Stimulated activated CD8-positive, alpha-beta memory T cell treated with anti-CD3 and anti-CD28 coated beads, Interleukin-15, amount 100 ng/mL, for 1 hour (primary cell): ENCODE measurements at regions not wholly inside any gene's neighbourhood (a gene's known extent, or its start where the extent isn't known, plus 50 kb on each side); places are given as distances from the start of the nearest gene placed in this dataset.

Experiments used
- DNase-seq: peaks from one replicate; pipeline ENCODE4 v3.0.0-alpha.2; 2020; ENCODE audit warnings: low read depth

DNA sequence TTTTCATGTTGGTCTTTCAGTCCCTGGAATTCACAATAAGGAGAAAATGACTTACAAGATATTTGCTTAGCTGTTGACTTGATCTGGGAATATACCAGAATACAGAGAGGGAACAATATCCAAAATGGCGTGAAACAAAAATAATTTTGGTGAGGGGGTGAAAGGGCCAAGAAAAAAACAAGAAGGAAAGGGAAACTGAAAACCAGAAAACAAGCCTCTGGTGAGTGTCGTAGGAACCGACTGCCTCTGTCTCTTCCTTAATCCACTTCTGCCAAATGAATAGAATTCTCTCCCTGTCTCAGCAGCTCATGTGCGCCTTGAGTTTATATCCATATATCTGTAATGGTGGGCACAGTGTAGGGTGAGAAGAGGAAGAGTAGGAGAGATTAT lies 367.6 kb downstream of the ETS1 start:
- DNase-seq: no peak

DNA sequence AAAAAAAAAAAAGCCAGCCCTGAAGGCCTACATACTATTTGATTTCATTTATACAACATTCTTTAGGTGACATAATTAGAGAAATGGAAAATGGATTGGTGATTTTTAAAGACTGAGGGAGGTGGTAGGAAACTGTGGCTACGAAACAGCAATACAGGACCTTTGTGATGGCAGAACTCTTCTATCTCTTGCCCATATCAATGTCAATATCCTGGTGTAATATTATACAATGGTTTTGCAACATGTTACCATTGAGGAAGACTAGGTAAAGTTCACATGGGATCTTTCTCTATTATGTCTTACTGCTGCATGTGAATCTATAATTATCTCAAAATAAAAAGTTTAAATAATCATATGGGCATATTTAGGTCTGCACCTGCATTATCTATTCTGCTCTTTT lies 371.2 kb downstream of the ETS1 start:
- DNase-seq: no peak

DNA sequence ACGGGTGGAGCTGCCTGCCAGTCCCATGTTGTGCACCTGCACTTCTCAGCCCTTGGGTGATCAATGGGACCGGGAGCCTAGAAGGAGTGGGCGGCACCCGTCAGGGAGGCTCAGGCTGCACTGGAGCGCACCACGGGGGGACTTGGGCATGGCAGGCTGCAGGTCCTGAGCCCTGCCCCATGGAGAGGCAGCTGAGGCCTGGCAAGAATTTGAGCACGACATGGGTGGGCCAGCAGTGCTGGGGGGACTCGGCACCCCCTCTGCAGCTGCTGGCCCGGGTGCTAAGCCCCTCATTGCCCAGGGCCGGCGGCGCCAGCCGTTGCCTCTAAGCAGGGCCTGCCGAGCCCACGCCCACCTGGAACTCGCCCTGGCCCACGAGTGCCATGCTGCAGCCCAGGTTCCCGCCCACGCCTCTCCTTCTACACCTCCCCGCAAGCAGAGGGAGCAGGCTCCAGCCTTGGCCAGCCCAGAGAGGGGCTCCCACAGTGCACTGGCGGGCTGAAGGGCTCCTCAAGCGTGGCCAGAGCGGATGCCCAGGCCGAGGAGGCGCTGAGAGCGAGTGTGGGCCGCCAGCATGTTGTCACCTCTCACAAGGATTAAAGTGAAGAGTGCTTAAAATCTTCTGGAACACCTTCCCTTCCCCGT lies 372.0 kb downstream of the ETS1 start:
- no peak for DNase-seq

DNA sequence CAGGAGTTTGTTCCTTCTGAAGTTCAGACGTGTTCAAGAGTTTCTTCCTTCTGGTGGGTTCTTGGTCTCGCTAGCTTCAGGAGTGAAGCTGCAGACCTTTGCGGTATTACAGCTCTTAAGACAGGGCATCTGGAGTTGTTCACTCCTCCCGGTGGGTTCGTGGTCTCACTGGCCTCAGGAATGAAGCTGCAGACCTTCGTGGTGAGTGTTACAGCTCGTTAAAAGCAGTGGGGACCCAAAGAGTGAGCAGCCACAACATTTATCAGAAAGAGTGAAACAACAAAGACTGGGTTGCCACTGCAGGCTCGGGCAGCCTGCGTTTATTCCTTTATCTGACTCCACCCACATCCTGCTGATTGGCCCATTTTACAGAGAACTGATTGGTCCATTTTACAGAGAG lies 373.1 kb downstream of the ETS1 start:
- no peak for DNase-seq

DNA sequence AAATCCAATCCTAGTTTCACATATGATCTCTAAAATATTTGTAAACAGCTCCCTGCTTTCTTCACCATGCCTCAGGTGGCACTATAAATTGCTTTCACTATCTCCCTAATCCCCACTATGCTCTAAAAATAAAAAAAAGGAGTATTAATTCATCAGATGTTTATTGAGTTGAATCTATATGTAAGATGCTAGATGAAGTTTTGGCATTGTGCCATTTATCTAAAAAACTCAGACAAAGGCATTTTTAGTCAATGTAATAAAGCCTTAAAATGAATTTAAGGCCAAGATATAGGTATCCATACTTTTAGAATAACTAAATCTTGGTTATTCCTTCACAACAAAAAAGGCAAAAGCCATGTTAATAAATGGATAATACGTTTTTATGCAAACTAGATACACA lies 373.9 kb downstream of the ETS1 start:
- no peak for DNase-seq

DNA sequence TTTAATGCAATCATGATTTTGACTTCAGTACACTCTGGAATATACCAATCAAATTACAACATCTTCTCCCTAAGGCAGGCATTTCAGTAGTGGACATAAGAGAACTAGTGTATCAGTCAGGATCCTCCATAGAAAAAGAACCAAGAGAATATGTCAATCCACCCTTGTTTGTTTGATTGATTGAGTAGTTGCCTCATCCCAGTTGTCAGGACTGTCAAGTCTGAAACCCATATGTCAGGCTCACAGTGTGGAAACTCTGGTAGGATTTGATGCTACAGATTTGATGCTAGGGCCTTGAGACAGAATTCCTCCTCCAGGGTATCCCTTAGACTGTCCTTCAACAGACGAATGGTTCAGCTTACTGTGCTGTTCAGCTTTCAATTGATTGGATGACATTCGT lies 375.0 kb downstream of the ETS1 start:
- no peak for DNase-seq

DNA sequence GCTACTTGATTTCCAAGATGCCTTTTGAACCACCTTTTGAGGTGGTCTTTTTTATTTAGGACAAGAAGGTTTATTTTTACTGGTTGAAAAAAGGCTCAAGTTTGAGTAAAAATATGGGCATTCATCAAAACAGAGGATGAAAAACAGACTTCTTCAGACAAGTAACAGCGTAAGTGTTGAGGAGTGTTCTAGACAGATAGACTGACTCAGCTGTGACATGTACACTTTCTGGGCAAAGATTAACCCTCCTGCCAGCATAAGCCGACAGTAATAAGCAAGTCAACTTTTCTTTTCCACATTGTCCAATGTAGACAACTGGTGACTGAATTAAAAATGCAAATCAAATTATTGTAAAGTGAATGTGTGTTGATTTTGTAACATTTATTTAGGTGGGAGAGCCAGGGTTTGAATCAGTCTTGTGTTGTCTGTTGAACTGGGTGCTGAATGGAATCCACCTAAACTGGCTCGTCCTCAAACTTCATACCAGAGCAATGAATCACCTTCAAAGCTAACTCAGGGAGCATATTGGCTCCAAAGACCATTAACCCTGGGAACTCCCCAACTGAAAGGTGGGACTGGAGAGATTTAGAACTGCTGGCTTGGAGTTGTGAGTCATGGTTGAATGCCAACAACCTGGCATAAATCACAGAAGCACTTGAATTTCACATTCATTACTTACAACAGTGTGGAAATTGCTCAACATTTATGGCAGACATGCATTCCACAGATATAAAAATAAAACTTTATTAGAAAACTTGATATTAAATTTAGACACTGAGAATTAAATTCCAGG lies 377.0 kb downstream of the ETS1 start:
- no peak for DNase-seq

DNA sequence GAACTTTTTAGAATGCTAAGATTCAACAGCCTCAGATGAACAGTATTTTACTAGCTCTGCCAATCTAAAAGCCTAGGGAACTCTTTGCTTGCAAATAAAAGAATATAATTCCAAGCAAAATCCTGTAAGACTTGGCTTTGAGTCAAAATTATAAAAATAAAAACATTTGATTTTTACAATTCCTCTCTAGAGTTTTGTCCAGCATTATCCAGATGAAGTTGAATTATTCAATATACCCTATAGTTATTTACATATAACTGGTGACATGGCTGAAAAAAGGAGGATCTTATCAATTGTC lies 378.3 kb downstream of the ETS1 start:
- DNase-seq: no peak

DNA sequence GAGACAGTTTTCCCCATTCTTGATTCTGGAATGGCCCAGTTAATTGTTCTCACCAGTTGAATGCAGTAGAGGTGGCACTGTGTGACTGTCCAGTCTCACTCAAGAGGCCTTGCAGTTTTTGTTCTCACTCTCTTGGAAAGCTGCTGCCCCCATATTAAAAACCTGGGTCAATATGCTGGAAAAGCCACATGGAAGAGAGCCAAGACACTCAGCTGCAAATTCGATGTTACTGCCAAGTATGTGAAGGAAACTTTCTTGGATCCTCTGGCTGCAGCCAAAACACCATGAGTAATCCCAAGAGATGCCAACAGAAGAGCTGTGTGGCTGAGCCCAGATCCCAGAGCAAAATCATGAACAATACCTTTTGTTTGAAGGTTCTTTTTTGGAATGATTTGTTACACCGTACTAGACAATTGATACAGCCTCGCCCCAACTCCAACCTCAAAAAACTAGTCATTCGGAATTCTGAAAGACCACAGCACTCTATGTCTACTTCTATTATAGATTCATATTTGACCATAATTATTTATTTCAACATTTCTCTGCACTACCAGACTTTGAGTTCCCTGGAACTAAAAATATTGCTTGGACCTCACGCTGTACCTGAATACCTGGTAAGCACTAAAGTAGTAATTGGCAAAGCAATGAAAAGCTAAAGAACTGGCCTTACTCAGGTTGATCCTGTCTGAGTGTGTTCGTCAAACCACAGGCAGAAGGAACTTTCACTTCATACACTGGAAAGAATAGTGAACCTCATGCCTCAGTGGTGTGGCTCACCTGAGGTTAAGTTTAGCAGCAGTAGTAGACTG lies 378.8 kb downstream of the ETS1 start:
- no peak for DNase-seq

DNA sequence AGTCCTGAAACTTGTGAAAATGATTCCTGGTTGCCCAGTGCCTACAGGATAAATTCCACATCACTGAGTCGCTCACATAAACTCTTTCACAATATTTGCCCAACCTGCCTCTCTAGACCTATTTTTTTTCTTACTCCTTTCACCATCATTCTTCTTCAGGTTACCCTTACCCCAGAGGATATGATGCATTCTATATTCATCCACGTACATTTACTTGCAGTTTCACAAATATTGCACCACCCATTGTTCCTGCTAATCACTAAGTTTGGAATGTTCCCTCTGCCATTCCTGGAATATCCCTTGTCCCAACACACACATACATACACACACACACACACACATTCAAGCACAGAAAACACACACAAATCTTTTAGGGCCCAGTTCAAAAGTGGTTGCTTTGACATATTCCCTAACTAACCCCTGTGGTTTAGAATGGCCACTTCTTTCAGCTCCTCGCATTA lies 379.5 kb downstream of the ETS1 start:
- no peak for DNase-seq

DNA sequence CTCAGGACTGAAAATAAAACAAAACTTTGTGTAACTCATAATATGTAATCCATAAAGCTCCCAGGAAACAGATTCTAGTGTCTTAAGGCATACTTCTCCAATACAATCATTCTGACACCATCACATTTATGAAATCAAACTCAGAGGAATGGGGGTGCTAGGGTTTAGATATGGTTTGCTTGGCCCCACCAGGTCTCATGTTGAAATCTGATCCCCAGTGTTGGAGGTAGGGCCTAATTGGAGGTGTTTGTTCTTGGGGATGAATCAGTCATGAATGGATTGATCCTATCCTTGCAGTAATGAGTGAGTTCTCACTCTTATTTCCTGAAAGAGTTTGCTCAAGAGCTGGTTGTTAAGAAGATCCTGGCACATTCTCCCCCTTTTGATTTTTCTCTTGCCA lies 380.9 kb downstream of the ETS1 start:
- DNase-seq: no peak

DNA sequence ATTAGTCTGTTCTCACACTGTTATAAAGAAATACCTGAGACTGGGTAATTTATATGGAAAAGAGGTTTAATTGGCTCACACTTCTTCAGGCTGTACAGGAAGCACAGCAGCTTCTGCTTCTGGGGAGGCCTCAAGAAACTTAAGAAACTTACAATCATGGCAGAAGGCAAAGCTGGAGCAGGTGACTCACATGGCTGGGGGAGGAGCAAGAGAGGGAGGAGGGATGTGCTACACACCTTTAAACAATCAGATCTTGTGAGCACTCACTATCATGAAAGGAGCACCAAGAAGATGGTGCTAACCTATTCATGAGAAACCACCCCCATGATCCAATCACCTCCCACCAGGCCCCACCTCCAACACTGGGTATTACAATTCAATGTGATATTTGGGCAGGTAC lies 381.6 kb downstream of the ETS1 start:
- no peak for DNase-seq

DNA sequence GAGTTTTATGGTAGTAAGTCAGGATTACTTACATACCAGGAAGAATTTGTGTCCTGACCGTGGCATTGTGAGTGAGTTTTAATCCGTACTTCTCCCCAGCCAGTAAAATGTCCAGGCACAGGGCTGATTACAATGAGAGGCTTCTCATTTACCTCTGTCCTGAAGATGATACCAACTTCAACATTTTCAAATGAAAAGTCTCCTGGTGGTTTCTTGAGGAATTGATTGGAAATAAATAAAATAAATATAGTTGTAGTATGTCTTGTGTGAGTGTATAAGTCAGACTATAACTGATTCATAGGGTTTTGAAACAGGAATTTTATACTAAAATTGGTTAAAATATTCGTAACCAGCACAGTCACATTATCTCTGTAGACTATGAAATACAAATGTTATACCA lies 382.5 kb downstream of the ETS1 start:
- DNase-seq: no peak

DNA sequence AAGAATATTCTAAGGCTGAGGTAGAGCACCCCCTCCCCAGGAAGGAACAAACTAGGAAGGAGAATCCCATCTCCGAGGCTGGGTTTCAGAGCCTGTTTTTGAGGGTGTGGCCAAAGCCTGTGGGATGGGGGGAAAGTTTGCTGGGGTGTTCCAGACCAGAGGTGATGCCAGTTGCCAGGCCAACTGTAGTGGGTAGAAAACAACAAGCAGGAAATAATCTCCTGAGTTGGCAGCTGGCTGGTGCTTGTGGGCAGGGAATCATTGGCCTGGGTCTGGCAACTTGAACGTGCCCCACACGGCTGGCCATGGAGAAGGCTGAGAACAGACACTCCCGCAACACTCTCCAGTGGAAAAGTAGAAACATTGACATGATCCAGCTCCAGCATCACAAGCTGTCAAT lies 385.6 kb downstream of the ETS1 start:
- DNase-seq: no peak

DNA sequence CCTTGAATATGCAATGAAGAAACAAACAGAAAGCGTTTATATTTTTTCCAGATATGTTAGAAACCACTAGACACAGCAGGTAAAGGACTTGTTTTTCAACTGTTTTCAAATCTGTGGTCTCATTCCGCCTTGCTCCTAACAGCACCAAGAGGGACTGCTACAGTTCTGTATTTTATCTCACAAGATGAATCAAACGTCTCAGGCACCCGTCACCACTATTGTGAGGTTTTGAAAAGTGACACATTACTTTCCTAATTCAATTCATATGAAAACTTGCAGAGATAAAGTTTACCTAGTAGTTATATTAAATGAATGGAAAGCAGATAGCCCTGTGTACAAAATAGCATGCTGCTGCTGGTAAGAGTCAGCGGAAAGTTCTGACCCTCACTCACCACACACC lies 386.3 kb downstream of the ETS1 start:
- DNase-seq: no peak

DNA sequence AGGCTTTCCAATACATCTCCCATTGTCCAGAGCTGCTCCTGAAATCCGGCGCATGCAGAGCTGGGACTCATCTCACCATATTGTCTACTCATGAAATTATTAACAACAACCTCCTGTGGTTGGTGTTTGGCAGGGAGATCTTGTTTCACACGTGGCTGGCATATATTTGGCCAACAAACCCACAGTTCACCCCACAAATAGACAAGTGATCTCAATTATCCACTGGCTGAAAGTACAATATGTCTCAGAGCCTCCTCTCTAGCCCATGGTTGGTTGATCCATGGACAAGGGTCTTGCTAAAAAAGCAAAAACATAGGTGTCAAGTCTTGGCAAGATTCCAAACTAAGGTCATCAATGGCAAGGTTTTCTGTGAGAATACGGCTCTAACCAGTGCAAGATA lies 386.9 kb downstream of the ETS1 start:
- no peak for DNase-seq

DNA sequence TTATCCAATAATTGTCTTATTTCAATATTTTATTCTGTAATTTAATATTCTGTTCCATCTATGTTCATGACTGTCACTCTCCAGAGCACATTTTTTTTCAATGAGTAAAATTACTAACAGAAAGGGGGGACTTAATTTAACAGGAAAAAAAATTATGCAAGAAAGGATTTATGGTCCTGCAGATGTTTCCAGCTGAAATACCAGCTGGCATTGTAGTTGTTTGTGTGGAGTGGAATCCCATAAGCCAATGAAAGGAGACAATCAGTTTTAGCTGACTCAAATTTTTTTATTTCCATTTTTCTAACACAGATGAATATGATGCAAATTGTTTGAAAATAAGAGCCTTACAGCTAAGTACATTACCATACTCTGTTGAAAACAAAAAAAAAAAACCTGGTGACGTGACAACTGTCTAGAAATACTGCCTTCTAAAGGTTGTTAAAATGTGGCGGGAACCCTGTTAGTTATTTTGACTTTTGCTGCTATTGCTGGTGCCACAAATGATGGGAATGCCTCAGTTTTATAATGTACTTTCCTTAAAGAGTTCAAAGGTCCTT lies 389.1 kb downstream of the ETS1 start:
- no peak for DNase-seq

DNA sequence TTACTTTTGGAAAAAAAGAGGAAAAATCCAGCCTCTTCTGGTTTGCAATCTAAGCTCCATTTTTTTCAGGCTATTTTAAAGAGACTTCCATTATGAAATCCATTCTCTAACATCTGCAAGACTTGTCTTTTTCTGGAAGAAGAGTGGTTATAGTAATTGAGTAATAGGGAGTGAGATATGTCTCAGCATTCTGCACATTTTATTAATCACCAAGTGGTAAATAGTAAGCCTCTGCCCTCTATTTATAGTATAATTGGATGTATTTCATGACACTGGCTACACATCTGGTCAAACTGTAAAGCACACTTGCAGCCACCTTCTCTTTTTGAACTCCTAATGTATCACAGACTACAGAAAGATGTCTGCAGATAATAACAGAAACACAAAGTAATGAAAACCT lies 391.1 kb downstream of the ETS1 start:
- DNase-seq: no peak

DNA sequence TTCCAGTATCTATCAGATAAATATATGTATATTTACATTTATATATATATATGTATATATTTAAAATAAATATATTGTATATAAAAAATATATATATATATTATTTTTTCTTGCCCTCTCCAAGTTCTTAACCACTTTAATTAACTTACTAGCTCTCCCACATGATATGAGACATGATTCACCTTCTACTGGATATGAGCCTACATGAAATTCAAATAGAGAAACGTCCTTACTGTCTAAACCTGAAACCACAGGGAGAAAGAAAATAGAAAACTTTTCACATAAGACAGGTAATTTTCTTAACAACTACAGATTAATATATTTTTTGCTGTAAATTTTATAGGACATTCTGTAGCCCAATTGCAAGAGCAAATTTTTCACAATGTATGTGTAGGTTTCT lies 391.6 kb downstream of the ETS1 start:
- DNase-seq: no peak

DNA sequence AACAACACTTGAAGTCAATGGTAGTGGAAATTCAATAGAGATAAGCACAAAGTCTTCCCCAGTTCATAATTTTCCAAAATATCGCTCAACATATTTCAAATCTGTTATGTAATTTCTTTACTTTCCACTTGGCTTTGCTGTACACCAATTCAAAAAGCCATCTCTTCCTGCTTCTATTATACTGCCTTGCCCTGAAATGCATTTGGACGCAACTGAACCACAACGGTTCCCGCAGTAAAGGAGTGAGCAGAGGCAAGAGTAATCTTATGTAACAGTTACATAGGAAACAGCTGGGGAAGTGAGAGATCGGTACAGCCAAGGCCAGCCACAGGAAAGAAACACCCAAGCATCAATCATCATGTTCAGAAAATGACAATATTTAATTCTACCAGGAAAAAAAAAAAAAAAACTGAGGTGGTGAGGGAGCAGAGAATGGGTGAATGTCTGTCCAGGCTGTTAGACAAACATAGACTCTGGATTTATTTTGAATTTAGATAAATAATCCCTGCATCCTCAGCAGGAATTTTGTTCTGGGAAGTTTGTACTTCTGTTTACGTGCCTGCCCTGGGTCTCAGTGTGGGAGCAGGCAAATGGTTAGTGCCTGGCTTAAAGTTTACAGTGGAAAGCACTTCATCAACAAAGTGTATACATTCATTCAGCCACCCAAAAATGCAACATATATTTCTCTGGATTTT lies 392.2 kb downstream of the ETS1 start:
- no peak for DNase-seq

DNA sequence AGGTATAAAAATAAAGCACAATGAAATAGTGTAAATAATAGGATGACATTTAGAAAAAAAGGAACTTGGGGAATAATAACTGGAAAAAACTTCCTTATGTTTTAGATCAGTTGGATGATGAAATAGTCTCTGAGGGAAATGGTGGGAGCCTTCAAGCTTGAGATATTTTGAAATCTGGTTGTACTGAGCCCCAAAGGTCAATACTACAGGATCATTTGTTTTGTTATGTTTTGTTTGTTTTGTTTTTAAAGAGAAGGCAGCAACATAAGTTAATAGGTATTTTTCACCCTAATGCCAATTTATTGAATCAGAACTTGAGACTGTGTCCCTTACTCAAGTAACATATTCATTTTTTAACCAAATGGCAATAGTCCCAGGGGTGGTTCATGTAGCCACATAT lies 393.1 kb downstream of the ETS1 start:
- no peak for DNase-seq

DNA sequence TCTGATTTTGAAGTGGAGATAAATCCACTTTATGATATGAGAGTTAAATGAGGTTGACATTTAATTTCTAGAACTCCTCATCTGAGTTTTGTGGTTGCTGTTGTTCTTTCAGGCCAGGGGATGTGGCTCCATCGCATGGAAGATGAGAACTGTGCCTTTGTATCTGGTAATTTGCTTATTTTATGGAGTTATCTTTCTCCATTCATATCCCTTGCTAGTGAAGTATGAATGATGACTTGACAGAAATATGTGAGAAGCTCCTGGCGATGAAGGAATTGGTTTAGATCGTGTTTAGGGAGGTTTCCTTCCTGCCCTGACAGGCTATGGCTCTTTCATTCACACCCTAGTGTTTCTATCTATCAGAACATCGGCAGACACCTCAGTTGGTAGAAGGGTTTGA lies 393.7 kb downstream of the ETS1 start:
- no peak for DNase-seq
